Right lobe of liver (tissue), 6 donors: ENCODE measurements at regions not wholly inside any gene's neighbourhood (a gene's known extent, or its start where the extent isn't known, plus 50 kb on each side); places are given as distances from the start of the nearest gene placed in this dataset.
A peak's percentile ranks its signal among the peaks of the same experiment; 100 is the strongest.
"Not testable (repeated sequence)": the region's sequence is repeated elsewhere in the genome, so short reads cannot be mapped to it uniquely, and the experiment has no call there.

ENCODE experiments used
- ATAC-seq, 4 donors: fragments of 200-7000 bp; cut with Tn5 transposase; one replicate each; pipeline ENCODE4 v1.9.1; 2020; ENCODE audit warnings: mild to moderate bottlenecking in 4 of 4, moderate library complexity in 4 of 4
- DNase-seq, 3 donors: peaks; one replicate each; pipeline ENCODE4 v3.0.0-alpha.2; 2020
- H3K27ac ChIP-seq, 3 donors: fragments of 200-600 bp; one replicate each; pipeline ENCODE4 v1.8.0; 2022
- H3K27me3 ChIP-seq, 2 donors: fragments of 200-600 bp; one replicate each; pipeline ENCODE4 v1.8.0; 2022
- H3K36me3 ChIP-seq, 4 donors: fragments of 200-600 bp; sonication (generic) in 1 of 4; one replicate each; pipeline versions ENCODE4 v1.5.1 to v1.8.0; 2017 to 2022; ENCODE audit warnings: control low read depth in 1 of 4
- H3K4me1 ChIP-seq, 4 donors: fragments of 200-600 bp; sonication (generic) in 1 of 4; one replicate each; pipeline versions ENCODE4 v1.5.1 to v1.8.0; 2017 to 2022; ENCODE audit warnings: control low read depth in 1 of 4
- H3K4me3 ChIP-seq, 3 donors: fragments of 200-600 bp; one replicate each; pipeline ENCODE4 v1.8.0; 2022
- H3K9me3 ChIP-seq, 4 donors: fragments of 200-600 bp; sonication (generic) in 1 of 4; one replicate each; pipeline versions ENCODE4 v1.5.1 to v1.8.0; 2017 to 2022; ENCODE audit warnings: control low read depth in 1 of 4
- POLR2A ChIP-seq: fragments of 450-650 bp; IDR thresholded peaks from one replicate; pipeline ENCODE4 v1.6.1; 2017; ENCODE audit warnings: antibody characterized with exemption, mild to moderate bottlenecking
- WGBS: methylation state at CpG from one replicate; pipeline ENCODE4 v1.1.6; 2018; ENCODE audit warnings: low coverage, low lambda C conversion rate; ENCODE audit not compliant: insufficient coverage; ENCODE audit errors: missing lambda C conversion rate; 5-methylcytosine and 5-hydroxymethylcytosine counted together
- intact Hi-C, 2 donors: fragments of 100-400 bp; cut with DNase I; formaldehyde crosslinking; loops; one replicate each; pipeline versions ENCODE4 v1.11.2 to v1.14.1; 2022
- TF ChIP-seq, protein P1 (sequence below), 4 donors: fragments of 200-600 bp in 3 of 4; fragments of 450-650 bp in 1 of 4; IDR thresholded peaks; one replicate each; pipeline versions ENCODE4 v1.5.1 to v1.8.0; 2016 to 2022; ENCODE audit warnings: antibody characterized with exemption in 4 of 4, mild to moderate bottlenecking in 2 of 4
- donor health status: DM: no; HTN: yes; CAD: no.
- donor health status: DM: no; HTN: no; CAD: no.
- donor health status: DM: no; HTN: no; CAD: no.
- donor health status: DM: no; HTN: yes; CAD: no.
- donor health status: DM: no; HTN: yes; CAD: no.

DNA sequence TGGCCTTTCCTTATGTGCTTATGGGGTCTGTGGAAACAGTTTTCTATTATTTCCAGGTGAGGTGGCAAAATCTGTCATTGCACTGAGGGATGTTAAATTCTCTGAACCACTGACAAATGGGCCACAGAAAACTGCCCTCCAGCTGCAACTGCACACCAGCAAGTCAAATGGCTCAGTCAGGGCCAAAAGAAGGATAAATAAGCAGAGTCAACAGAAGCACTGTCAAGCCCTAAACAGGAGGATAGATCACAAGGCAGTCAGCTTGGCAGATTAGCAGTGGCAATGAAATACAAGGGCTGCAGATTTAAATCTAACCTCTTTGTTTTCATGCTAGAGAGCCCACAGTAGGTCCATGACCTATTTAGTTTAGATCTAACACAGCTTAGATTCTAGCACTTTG, 435.6 kb downstream of the ETS1 start:
- intact Hi-C loops: loop anchor here in 1 of 2 donors (10.0 kb wide), 1 partner anchor 117 kb away; no protein-coding TSS in a partner anchor
- no peak overlapping the region for H3K27ac ChIP-seq
- no peaks in the 10 kb centered on the region for H3K4me1 ChIP-seq
- H3K4me3 ChIP-seq: no peak overlapping the region
- H3K27me3 ChIP-seq: no peaks in the 10 kb centered on the region
- no peaks in the 10 kb centered on the region for H3K9me3 ChIP-seq
- TF ChIP-seq, protein P1, sequence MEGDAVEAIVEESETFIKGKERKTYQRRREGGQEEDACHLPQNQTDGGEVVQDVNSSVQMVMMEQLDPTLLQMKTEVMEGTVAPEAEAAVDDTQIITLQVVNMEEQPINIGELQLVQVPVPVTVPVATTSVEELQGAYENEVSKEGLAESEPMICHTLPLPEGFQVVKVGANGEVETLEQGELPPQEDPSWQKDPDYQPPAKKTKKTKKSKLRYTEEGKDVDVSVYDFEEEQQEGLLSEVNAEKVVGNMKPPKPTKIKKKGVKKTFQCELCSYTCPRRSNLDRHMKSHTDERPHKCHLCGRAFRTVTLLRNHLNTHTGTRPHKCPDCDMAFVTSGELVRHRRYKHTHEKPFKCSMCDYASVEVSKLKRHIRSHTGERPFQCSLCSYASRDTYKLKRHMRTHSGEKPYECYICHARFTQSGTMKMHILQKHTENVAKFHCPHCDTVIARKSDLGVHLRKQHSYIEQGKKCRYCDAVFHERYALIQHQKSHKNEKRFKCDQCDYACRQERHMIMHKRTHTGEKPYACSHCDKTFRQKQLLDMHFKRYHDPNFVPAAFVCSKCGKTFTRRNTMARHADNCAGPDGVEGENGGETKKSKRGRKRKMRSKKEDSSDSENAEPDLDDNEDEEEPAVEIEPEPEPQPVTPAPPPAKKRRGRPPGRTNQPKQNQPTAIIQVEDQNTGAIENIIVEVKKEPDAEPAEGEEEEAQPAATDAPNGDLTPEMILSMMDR (IDR thresholded peaks at IDR 0.05): no peak
- DNase-seq (no peak), ATAC-seq (peak in 2 of 4 donors; percentile 30 to 43)
- no peaks in the 10 kb centered on the region for H3K36me3 ChIP-seq

DNA sequence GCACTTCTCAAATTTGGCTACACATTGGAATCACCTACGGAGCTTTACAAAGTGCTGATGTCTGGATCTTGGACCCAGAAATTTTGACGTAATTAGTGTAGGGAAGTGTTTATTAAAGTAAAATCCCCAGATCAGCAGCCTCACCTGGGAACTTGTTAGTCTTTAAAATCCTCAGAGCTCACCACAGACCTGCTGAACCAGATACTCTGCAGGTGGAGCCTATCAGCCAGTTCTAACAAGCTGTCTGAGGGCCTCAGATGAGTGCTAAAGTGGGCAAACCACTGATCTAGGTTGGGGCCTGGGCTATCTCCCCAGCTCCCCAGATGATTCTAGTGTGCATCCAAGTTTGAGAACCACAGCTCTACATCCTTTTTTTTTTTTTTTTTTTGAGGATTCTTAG, 436.0 kb downstream of the ETS1 start:
- no peak overlapping the region for H3K4me3 ChIP-seq
- intact Hi-C loops: loop anchor here in 1 of 2 donors (10.0 kb wide), 1 partner anchor 117 kb away; no protein-coding TSS in a partner anchor
- TF ChIP-seq, protein P1 (IDR thresholded peaks at IDR 0.05): no peak
- TF ChIP-seq POLR2A: no peak
- ATAC-seq (no peak), DNase-seq (no peak)
- 100% methylated on average over 2 of the region's 2 CpGs for WGBS
- H3K4me1 ChIP-seq: no peaks in the 10 kb centered on the region
- no peaks in the 10 kb centered on the region for H3K27me3 ChIP-seq
- no peak overlapping the region for H3K27ac ChIP-seq
- no peaks in the 10 kb centered on the region for H3K36me3 ChIP-seq
- H3K9me3 ChIP-seq: no peaks in the 10 kb centered on the region

DNA sequence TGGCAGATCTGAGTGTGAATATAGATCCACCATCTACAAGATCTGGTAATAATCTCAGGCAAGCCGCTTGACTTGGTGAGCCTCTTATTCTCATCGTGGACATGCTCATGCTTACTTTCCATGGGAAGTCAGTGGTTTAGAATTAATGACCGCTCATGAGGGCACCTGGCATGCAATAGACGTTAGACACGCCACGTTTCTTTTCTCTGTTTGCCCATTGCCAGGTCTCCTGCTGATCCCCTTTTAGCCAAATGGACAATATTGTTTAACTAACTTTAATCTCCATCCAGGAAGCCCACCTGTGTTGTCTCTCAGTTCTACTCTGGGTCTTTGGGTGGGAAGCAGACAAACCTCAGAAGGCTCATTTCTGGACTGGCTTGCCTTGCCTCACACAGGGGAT, 439.1 kb downstream of the ETS1 start:
- 81% methylated on average over 5 of the region's 6 CpGs for WGBS
- Histone ChIP-seq H3K4me1 (no peaks in the 10 kb centered on the region), H3K36me3 (no peaks in the 10 kb centered on the region), H3K27me3 (no peaks in the 10 kb centered on the region), H3K4me3 (no peak overlapping the region), H3K27ac (no peak overlapping the region), H3K9me3 (no peaks in the 10 kb centered on the region)
- intact Hi-C loops: no loop called here
- DNase-seq: no peak
- no peak for TF ChIP-seq POLR2A
- TF ChIP-seq, protein P1 (IDR thresholded peaks at IDR 0.05): no peak
- no peak for ATAC-seq

DNA sequence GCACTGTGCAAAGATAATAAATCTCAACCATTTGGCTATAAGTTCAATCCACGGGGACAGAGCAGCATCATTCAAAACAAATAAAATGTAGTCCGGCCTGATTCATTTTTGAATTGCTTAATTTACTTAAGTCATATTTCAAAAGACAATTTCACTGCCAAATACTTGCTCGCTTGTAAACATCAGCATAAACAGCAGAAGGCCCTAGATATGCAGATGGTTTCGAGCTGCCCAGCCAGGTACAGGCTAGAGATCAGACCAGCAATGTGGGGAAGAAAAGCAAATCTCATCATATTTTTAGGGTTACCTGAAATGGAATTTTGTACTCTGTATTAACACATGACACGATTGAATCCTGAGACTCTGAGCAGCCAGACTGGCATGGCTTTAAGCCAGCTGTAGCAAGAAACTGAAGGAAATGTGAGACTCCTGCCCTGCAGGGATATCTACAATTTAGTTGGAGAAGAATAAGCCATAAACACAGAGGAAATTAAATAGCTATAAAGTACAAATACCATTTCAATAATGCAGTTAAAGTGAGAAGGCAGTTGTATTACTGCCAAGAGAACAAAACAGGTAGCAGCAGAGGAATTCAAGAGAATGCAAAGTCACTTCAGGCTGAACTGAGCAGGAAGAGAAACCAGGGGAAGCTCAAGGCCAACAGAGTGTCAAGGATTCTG, 440.3 kb downstream of the ETS1 start:
- no peak for TF ChIP-seq POLR2A
- TF ChIP-seq, protein P1 (IDR thresholded peaks at IDR 0.05): no peak
- intact Hi-C loops: no loop called here
- peak in 2 of 4 donors; percentile 43 to 46 for ATAC-seq

DNA sequence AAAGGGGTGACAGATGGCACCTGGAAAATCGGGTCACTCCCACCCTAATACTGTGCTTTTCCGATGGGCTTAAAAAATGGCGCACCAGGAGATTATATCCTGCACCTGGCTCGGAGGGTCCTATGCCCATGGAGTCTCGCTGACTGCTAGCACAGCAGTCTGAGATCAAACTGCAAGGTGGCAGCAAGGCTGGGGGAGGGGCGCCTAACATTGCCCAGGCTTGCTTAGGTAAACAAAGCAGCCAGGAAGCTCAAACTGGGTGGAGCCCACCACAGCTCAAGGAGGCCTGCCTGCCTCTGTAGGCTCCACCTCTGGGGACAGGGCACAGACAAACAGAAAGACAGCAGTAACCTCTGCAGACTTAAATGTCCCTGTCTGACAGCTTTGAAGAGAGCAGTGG, 447.1 kb downstream of the ETS1 start:
- DNase-seq, H3K9me3 ChIP-seq, ATAC-seq, intact Hi-C loops, H3K36me3 ChIP-seq, H3K4me1 ChIP-seq, H3K27me3 ChIP-seq, H3K4me3 ChIP-seq, H3K27ac ChIP-seq: not testable (repeated sequence)
- no CpG with 5 or more reads among the region's 6 CpGs for WGBS

More for the DNA sequence above, 440.3 kb downstream of the ETS1 start:
- Histone ChIP-seq H3K4me1 (no peaks in the 10 kb centered on the region), H3K9me3 (no peaks in the 10 kb centered on the region), H3K27ac (no peak overlapping the region), H3K4me3 (no peak overlapping the region), H3K27me3 (no peaks in the 10 kb centered on the region), H3K36me3 (no peaks in the 10 kb centered on the region)
- no peak for DNase-seq
- 41% methylated on average over 5 of the region's 5 CpGs for WGBS
